Activated T-helper 1 cell treated with anti-CD3 and anti-CD28 coated beads, Interleukin-2, amount 50 U/mL, for 16 hours (primary cell): ENCODE measurements at regions not wholly inside any gene's neighbourhood (a gene's known extent, or its start where the extent isn't known, plus 50 kb on each side); places are given as distances from the start of the nearest gene placed in this dataset.

Source experiments
- DNase-seq, 2 donors: peaks; one replicate each; pipeline ENCODE4 v3.0.0-alpha.2; 2020; ENCODE audit warnings: low read depth in 1 of 2, low spot score in 1 of 2

DNA sequence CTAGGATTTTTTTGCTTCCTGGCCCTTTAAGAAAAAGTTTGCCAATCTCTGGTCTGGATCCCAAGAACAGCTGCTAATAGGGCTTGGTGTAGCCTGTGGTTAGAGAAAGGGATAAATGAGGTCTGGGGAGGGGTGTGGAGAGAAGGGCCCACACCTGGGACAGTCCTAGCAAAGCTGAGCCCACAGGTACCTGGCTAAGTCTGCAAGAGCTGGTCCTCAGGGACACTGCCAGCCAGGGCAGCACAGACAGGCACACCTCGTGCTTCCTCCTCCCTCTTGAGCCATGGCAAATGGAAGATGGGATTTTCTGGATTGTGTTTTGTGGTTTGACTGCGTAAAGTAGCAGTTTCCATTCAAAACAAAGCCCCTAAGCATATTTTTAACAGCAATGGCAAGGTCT lies 217.5 kb downstream of the SOX9 start:
- no peak for DNase-seq

DNA sequence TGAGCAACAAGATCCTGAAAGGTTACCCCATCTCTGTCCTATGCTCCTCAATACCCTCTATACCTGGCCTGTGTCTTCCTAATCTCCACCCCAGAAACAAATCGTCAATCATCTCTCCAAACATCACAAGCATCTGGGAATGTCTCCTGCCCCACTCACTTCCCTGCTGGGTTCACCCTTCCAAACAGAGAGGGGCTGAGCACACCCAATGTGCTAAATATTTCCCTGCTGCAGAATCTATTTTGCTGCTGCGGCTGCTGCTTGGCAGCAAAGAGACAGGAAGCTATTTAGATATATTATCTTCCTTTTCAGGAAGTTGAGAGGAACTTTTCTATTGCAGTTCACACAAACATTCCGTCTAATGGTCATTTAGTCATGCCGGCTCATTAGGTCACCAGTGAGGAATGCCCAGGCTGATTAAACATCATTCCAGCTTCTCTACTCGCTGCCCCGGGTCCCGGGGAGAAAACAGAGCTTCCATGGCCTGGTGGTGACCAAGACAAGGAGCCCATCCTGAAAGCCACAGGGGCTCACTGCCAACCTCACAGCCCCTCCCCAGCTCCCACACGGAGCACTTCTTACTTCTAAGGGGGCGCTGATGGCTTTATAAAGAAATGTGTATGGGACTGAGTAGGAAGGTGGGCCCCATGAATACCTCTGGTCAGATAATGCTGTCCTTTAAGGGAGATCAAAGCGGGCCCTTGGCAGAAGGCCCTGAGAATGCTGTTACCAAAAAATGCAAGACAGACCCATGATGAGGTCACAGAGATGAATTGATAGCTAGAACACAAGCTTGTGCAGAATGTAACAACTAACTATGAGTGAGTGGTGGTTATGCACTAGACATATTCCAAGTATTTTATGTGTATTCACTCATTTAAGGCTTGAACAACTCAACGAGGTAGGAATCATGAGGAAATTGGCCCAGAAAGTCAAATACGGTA lies 218.3 kb downstream of the SOX9 start:
- no peak for DNase-seq

DNA sequence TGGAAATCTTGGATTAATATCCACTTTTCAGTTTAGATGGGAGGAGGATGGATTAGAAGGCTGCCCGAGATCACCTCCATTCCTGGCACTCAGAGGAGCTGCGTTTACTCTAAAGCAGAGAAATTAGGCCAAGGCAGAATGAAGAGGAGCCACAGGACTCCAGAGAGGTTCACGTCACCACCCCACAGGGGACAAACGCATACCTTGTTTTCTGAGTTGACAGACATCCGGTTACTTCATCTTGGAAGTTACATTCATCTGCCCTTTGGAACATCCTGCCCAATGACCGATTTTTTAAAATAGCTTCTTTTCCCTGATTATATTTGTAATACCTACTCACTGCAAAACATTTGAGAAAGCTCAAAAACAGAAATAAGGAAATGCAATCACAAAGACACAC lies 220.0 kb downstream of the SOX9 start:
- DNase-seq = no peak

DNA sequence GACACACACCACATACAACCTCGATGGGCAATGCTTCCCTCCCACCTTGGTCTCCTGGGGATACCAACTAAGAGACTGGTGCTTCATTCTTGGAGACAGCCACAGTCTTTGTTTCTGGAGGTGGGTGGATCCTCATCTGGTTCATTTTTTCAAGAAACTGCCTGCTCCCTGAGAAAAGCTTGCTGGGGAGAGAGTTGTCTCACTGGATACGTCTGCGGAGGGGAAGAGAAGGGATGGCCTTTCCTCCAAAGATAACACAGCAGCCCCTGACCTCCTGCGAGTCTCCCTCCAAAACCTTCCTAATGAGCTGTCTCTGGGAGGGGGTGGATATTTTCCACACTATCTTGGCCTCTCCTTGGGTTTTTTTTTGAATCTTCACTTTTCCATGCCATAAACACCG lies 221.2 kb downstream of the SOX9 start:
- DNase-seq = no peak

DNA sequence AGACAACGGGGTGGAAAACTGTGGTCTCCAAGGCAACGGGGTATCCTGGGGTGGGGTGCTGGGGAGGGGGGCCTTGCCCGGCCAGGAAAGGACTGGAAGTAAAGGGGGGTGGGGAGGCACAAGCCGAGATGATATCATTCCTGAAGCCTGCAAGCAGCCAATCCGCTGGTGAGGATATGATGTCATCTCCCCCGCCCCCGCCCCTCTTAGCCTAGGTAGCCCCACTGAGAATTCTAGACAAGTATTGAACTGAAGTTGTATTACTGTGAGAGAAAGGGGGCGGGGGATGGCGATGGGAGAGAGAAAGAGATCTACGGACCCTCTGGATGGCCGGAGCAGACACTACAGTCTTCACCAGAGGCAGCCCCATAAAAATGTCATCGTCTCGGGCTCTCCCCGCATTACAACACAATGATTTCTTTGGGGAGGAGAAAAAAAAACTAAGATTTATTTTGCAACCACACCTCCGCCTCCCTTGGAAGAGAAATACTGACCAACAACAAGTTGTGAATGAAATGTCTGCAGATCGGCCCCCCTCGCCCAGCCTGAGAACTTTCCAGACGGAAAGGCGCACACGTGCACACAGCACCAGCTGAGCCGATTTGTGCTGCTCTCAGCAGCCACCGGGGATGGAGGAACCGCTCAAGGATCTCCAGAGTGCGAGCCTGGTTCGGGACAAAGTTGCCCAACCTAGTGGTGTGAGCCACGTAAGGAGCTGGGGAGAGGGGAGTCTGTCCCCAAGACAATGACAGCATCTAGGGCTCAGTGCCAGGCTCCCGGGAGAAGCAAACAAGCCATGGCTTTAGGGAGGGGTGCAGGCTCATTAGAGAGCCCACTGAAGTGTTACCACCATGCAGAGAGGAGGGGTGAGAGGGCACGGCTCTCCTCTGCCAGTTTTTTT lies 222.1 kb downstream of the SOX9 start:
- no peak for DNase-seq

DNA sequence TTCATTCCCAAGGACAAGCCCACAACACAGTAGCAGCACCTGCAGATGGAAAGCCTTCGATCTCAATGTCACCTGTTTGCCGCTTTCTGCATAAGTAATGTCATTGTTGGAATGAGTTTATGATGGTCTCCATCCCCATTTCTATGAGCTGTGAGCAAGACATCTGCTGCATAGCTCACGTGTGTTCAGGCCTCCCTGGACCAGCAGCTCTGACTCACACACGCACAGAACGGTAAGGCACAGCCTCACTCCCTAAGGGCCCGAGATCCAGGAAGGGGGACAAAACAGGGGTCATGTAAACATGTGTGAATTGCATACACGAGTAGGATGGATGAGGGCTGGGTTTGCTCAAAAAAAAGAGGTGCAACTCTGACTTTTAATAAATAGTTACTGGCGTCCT lies 223.1 kb downstream of the SOX9 start:
- DNase-seq = no peak

DNA sequence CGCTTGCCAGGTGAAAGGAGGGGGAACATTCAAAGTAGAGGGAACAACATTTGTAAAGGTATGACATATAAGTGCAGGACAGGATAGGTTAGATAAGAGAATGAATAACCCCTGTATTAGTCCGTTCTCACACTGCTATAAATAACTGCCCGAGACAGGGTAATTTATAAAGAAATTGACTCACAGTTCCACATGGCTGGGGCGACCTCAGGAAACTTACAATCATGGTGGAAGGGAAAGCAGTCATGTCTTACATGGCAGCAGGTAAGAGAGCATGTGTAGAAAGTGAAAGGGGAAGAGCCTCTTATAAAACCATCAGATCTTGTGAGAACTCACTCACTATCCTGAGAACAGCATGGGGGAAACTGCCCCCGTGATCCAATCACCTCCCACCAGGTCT lies 223.8 kb downstream of the SOX9 start:
- DNase-seq = no peak

DNA sequence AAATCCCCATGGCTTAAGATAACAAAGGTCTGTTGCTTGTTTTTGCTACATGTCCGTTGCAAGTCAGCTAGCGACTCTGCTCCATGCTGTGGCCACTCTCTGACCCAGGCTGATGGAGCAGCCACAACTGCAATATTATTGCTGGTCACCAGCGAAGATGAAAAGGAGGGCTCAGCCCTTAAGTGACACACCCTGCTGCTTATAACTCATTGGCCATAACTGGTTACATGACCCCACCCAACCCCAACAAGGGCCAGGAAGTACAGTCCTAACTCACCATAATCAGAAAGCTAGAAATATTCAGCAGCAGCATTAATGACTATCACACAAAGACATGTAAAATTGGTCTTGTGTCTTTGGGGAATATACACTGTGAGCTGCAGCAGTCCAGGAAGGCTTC lies 224.3 kb downstream of the SOX9 start:
- DNase-seq = no peak

DNA sequence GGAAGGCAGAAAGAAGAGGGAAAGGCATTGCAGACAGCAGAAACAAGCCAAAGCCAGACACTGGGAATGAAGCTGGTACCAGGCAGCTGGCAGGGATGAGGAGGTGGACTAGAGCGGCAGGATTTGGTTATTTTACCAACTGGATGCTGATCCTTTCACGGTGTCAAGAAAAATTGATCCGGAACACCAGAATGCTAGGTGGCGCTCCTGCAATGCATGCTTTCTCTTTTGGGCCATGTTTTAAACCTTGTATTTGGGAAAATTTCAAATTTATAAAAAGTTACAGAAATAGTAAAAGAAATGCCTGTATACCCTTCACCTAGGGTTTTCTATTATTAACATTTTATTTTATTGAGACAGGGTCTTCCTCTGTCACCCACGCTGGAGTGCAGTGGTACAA lies 224.7 kb downstream of the SOX9 start:
- DNase-seq = no peak

DNA sequence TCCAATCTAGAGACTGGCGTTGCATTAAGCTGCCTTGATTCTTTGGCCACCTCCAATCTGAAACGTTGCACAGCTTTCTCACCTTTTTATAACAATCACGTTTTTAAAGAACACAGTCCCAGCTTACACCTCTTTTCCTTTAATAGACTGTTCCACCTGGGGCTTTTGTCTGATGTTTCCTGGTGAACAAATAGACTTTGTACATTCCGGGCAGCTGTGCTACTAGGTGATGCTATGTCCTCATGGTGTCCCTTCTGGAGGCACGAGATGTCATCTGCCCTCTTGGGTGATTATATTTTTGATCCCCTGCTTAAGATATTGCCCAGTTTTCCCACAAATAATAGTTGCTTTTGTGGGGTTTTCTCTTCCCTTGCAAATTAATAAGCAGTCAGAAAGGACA lies 225.5 kb downstream of the SOX9 start:
- DNase-seq = no peak

DNA sequence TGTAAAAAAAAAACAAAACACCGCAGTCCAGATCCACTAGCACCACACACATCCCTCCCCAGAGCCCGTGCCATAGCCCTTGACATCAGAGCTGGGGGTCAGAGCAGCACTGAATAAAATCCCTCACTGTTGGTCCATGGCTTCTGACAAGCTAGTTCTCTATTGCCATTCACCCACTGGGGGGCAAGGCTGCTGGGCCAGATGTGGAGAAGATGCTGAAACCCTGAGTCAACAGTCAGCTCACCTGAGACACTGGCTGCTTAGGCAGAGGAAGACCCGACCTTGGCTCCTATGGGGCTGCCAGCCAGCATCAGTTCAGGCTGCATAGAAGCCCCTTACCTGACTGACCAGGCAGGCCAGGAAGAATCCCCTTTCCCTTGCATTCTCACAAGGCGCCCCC lies 228.2 kb downstream of the SOX9 start:
- DNase-seq = no peak

DNA sequence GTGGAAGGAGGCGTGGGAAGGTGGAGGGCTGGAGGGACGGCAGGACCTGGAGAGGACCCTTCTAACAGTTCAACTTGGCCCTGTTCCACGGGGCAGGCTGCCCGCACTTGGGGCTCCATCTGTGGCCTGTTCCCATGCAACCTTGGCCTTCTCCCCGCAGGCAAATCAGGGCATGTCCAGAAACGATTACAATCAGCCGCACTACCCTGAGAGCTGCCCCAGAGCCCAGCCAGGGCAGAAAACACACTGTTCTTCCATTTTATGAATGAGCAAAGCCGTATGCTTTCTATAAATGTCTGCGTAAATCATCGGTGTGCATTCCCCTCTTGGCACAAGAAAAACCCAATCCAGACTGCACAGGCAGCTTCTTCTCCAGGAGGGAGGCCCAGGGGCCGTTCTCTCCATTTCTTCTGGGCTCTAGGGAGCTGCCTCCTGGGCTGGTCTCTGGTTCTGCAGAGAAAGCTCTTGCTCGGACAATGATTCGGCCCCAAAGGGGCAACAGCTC lies 228.7 kb downstream of the SOX9 start:
- DNase-seq = no peak

DNA sequence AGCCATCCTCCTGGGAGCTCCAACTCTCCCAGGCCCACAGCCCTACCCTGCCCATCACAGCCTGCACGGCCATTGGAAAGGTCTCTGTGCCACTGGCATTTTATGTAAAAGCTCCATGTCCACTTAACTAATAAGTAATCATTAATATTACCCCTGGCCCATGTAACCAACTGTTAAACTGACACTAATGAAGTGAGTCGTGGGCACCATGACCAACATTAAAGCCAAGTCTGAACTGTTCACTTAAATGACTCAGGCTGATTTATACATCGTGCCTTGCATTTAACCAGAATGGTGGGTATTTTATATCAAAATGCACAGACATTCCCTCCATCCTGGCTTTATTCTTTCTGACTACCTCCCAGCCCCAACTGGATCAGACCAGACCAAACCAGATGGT lies 229.3 kb downstream of the SOX9 start:
- DNase-seq = no peak

DNA sequence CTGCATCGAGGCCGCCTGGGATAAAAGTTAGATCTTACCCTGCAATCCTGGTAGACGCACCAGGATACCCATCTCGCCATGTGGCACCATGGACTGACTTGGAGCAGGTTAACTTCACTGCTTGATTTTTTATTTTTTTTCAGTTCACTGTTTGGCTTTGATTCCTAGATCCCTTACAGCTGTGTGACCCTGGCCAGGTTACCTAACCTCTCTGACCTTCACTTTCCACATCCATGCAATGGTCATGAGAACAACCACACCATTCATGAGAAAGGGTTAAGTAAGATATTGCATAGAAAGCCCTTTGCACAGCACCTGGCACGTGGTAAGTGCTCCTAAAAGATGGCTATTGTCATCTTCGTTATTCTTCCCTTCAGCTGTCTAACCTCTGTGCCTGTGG lies 230.5 kb downstream of the SOX9 start:
- no peak for DNase-seq

DNA sequence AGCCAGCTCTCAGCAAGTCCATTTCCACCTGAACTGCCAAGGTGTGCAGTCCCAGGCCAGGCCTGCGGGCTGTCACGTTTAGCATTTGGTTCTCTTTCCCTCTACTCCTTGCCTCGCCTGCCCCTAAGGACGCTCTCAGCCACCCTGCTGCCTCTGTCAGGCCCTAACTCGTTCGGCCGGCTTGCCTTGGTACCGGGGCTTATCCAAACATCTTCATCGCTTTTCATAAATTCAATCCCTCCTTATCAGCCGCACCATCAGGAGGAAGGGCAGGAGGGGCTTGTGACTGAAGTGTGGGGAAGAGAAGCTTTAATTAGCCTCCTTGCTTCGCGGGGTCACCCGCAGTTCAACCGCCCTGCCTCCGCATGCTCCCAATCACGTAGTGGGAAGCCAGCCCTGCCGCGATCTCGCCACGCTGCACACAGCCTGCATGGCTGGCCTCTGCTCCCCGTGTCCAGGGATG lies 231.1 kb downstream of the SOX9 start:
- DNase-seq = no peak

DNA sequence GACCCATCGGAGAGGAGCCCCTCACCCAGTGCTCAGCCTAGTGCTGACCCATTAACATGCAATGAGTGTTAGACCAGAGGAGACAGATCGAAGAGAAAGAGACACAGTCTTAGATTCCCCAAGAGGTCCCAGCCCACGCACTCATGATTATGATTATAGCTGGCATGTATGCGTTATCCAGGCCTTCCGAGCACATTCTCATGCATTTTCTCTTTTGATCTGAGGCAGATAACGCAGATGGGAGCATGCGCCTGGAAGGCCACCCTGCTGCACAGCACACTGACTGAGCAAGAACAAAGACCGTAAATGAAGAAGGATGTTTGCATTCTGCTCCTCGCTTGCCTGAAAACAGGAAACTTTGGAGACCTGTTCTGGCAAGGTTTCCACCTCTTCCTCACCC lies 232.7 kb downstream of the SOX9 start:
- DNase-seq = no peak

DNA sequence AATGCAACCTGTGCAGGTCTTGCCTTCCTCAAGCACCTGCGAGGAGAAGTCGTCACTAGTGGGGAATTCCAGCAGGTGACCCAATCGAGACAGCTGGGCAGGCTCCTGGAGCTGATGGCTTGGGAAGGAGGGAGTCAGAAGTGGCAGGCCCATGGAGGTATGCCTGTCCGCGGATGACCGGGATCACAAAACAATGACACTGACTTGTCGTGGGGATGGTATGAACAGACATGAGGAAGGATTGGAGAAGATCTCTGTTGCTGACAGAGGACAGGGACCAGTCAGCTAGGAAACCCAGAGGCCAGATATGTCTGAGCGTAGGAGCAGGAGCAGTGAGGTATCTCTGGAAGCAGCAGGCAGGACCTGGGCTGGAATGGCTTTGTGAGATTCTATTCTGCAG lies 233.3 kb downstream of the SOX9 start:
- DNase-seq = no peak

DNA sequence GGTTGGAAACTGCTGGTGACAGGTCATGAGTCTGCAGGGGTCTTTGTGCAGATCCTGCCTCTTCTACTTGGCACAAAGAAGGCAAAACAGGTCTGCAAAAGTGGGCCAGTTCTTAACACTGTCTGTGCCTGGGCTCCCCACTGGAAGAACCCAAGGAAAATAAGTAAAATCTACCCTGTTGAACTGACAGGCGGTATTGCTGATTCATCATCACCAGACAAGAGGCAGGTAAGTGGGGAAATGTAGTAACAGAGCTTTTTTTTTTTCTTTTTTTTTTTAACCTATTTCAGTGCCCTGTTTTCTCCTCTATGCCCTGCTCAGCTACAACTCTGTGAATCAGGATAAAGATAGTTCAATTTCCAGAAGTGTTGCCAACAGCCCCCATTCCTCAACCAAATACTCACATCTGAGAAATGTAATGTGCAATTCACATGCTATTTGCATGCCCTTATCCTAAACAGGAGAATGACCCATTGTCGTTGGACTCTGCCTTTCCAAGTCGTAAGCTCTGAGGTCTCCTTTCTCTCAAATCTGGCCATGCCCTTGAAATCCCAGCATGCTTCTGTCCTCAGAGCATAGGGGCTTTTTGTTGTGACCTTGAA lies 237.0 kb downstream of the SOX9 start:
- no peak for DNase-seq

DNA sequence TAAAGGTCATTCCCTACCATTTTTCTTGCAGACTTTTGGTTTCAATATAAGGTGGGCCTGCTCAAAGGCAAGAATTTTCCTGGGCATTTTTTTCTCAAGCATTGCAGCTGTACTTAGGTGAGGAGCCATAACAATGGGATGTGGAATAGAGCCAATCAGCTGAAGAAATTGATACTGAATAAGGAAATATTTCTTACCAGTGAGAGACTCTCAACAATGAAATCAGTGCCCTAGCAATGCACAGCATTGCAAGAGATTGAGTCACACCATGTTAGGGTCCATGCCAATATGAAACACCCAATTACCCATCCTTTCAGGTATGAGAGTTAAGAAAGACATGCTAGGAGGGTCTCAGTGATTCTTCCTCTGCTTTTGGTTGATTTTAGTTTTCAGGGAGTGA lies 237.6 kb downstream of the SOX9 start:
- no peak for DNase-seq

DNA sequence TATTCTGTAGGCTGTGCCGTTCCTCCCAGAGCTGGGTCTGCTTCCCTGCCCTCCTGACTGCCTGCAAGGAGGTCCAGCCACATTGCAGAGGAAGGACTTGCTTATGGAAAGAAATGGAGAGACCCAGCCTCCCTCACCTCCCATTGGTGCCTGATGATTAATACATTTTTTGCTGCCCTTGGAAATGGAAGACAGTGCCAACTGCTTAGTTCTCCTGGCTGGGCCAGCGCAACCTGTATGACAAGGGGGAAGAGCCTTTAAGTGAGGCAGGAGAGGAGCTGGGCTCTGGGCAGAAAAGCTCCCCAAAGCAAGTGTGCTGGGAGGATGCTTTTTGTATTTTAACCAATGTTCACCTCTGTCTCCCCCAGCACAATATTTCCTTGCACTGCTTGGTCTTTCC lies 238.5 kb downstream of the SOX9 start:
- no peak for DNase-seq

DNA sequence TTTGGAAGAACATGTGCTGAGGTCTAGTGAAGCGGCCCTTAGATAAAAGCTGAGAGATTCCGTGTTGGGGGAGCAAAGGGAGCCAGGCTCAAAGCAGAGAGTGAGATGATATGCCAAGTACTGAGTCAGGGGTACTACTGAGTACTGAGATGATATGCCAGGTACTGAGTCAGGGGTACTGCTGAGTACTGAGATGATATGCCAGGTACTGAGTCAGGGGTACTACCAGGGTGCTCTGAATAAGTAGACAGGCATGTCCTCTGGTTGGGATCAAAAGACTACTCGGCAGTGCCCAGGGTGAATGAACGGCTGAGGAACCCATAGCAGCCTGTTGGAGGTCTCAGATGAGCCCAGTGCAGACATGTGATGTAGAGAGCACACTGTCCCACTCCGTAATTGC lies 239.0 kb downstream of the SOX9 start:
- no peak for DNase-seq
